GM12878 (cell line): ENCODE measurements at regions not wholly inside any gene's neighbourhood (a gene's known extent, or its start where the extent isn't known, plus 50 kb on each side); places are given as distances from the start of the nearest gene placed in this dataset.

Experiments
- CTCF ChIP-seq, 3 experiments: IDR thresholded peaks in 2 of 3; conservative IDR thresholded peaks in 1 of 3; 2 replicates each; pipeline ENCODE4 v1.5.1; 2011; ENCODE audit warnings: low read depth in 3 of 3, low read length in 3 of 3, mild to moderate bottlenecking in 3 of 3, control low read depth in 2 of 3, moderate library complexity in 2 of 3, inconsistent platforms in 1 of 3, mixed read lengths in 1 of 3; ENCODE audit not compliant: control insufficient read depth in 2 of 3, insufficient read depth in 1 of 3; ENCODE audit errors: extremely low read depth in 1 of 3
- HCFC1 ChIP-seq: fragments of 150-350 bp; IDR thresholded peaks from 2 replicates; pipeline ENCODE4 v1.6.1; 2014; ENCODE audit warnings: low read length
- IKZF2 ChIP-seq, 2 experiments: fragments of 450-650 bp; IDR thresholded peaks; 2 replicates each; pipeline ENCODE4 v1.6.1; 2017; ENCODE audit warnings: mild to moderate bottlenecking in 2 of 2, moderate library complexity in 2 of 2
- RAD51 ChIP-seq: fragments of 450-650 bp; IDR thresholded peaks from 2 replicates; pipeline ENCODE4 v1.6.1; 2016; ENCODE audit warnings: moderate library complexity, mild to moderate bottlenecking, inconsistent platforms
- SIN3A ChIP-seq: IDR thresholded peaks from 2 replicates; pipeline ENCODE4 v1.6.1; 2012; ENCODE audit warnings: low read depth, low read length, improper control_type of control experiment
- SUPT20H ChIP-seq: IDR thresholded peaks from 2 replicates; pipeline ENCODE4 v1.6.1; 2011; ENCODE audit warnings: low read depth, mild to moderate bottlenecking, low read length, moderate library complexity, borderline replicate concordance; ENCODE audit not compliant: control insufficient read depth
- TCF7 ChIP-seq: IDR thresholded peaks from 2 replicates; pipeline ENCODE4 v1.6.1; 2014; ENCODE audit warnings: antibody characterized with exemption, borderline replicate concordance
- ZZZ3 ChIP-seq: IDR thresholded peaks from 2 replicates; pipeline ENCODE4 v1.6.1; 2011; ENCODE audit warnings: low read depth; ENCODE audit not compliant: control insufficient read depth, insufficient read length
- TF ChIP-seq, protein P1 (sequence below): fragments of 450-650 bp; IDR thresholded peaks from 2 replicates; pipeline ENCODE4 v1.6.1; 2018; ENCODE audit warnings: borderline replicate concordance, mild to moderate bottlenecking; ENCODE audit not compliant: partially characterized antibody
- TF ChIP-seq, protein P2 (sequence below): fragments of 450-650 bp; IDR thresholded peaks from 2 replicates; pipeline ENCODE4 v1.6.1; 2017; ENCODE audit warnings: mild to moderate bottlenecking, moderate library complexity

- TF ChIP-seq HCFC1 (no peak), CTCF (IDR thresholded peaks at IDR 0.05 in 2 of 3, conservative IDR thresholded peaks at IDR 0.05 in 1 of 3; ENCODE audit: control insufficient read depth in 2 of 3, extremely low read depth in 1 of 3, insufficient read depth in 1 of 3, low read depth in 3 of 3, low read length in 3 of 3) (no peak), SUPT20H (no peak), IKZF2 (IDR thresholded peaks at IDR 0.05) (no peak), ZZZ3 (no peak), SIN3A (no peak), TCF7 (no peak), RAD51 (no peak)
- TF ChIP-seq, protein P1, sequence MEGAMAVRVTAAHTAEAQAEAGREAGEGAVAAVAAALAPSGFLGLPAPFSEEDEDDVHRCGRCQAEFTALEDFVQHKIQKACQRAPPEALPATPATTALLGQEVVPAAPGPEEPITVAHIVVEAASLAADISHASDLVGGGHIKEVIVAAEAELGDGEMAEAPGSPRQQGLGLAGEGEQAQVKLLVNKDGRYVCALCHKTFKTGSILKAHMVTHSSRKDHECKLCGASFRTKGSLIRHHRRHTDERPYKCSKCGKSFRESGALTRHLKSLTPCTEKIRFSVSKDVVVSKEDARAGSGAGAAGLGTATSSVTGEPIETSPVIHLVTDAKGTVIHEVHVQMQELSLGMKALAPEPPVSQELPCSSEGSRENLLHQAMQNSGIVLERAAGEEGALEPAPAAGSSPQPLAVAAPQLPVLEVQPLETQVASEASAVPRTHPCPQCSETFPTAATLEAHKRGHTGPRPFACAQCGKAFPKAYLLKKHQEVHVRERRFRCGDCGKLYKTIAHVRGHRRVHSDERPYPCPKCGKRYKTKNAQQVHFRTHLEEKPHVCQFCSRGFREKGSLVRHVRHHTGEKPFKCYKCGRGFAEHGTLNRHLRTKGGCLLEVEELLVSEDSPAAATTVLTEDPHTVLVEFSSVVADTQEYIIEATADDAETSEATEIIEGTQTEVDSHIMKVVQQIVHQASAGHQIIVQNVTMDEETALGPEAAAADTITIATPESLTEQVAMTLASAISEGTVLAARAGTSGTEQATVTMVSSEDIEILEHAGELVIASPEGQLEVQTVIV: no peak
- TF ChIP-seq, protein P2, sequence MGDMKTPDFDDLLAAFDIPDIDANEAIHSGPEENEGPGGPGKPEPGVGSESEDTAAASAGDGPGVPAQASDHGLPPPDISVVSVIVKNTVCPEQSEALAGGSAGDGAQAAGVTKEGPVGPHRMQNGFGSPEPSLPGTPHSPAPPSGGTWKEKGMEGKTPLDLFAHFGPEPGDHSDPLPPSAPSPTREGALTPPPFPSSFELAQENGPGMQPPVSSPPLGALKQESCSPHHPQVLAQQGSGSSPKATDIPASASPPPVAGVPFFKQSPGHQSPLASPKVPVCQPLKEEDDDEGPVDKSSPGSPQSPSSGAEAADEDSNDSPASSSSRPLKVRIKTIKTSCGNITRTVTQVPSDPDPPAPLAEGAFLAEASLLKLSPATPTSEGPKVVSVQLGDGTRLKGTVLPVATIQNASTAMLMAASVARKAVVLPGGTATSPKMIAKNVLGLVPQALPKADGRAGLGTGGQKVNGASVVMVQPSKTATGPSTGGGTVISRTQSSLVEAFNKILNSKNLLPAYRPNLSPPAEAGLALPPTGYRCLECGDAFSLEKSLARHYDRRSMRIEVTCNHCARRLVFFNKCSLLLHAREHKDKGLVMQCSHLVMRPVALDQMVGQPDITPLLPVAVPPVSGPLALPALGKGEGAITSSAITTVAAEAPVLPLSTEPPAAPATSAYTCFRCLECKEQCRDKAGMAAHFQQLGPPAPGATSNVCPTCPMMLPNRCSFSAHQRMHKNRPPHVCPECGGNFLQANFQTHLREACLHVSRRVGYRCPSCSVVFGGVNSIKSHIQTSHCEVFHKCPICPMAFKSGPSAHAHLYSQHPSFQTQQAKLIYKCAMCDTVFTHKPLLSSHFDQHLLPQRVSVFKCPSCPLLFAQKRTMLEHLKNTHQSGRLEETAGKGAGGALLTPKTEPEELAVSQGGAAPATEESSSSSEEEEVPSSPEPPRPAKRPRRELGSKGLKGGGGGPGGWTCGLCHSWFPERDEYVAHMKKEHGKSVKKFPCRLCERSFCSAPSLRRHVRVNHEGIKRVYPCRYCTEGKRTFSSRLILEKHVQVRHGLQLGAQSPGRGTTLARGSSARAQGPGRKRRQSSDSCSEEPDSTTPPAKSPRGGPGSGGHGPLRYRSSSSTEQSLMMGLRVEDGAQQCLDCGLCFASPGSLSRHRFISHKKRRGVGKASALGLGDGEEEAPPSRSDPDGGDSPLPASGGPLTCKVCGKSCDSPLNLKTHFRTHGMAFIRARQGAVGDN: no peak
- TF ChIP-seq, all 136 proteins: peak for 0
Observed at GRCh38 chr7:156334636-156335035, 305.9 kb upstream of the RNF32 start (continued).
